ENCODE measurements at regions not wholly inside any gene's neighbourhood (a gene's known extent, or its start where the extent isn't known, plus 50 kb on each side); places are given as distances from the start of the nearest gene placed in this dataset.

DNA sequence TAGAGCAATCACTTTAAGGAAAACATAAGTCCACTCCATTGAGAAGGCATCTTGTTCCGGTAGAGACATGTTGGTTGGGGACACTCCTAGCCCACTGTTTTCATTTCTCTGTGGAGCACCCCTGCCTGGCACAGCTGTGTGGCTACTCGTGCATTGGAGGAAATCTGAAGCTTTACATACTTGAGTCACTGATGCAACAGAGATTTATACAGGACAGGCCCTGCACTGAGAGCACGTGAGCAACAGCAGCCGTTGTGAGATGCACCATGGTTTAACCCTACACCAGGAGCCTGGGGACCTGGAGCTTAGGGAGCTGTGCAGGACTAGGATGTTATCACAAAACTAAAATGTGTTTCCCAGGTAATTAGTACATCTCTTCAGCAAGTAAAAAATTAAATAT lies 230.7 kb upstream of the IRX1 start:
- intact Hi-C loops (cut with micrococcal nuclease), result no loop called here

DNA sequence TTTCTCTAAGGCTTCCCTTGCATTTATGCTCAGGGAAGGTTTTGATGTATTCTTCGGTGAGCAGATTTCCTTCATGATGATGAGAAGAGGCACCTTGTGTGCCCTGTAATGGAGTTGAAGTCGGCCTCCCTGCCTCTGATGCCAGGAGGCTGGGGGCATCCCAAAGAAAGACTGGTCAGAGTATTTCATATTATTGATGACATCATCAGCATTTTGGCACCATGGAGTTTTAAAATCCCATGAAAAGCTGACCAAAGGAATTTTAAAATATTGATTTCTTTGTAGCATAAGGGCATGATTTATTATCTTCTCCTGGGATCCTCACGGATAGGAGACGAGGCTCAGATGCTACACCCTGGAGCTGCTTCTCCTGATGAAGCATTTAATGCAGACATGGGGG lies 231.2 kb upstream of the IRX1 start:
- intact Hi-C loops (cut with micrococcal nuclease), result no loop called here

DNA sequence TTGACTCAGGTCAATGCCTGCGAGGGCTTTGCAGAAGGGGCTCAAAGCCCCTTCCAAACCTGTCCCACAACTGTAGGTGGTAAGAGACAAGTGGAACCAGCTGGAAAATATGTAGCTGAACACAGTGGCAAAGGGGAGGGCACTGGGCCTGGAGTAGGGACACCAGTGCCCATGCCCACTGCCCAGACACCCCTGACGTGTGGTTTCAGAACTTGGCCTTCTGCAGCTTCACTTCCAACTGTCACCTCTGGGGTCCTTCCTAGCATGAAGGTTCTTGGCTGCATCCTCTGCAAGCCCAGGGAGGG lies 233.1 kb upstream of the IRX1 start:
- intact Hi-C loops (cut with micrococcal nuclease), result no loop called here

DNA sequence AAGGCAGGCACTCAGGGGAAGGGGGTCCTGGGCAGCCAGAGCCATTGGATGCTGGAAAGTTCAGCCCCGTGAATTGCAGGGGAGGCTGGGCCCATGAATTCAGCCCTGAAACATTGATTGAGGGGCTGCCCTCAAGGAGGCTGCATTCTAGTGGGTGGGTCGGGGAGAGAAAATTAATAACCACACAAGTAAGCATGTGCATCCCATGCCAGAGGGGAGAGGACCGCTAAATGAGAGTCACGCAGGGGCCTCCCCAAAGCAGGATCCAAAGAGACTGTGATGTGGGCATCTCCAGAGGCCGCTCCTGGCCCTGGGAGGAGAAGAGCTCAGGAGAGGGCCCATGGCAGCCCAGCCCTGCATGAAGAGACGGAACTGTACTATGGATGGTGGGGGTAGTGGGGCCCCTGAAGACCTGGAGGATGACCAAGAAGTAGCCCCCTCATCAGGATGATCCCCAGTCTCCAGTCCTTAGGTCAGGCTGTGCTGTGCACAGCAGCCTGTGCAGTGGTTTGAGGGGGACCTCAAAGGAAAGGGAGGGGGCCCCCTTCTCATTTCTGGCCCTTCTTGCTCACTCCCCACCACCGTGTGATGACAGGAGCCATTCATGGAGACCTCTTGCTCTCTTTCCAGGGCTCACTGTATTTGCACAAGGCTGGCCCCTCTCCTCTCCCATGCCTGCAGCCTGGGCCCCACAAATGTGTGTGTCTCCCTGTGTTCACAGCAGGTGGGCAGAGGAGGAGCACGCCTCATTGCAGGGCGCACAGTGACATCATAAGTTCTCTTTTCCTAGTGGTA lies 233.6 kb upstream of the IRX1 start:
- intact Hi-C loops (cut with micrococcal nuclease), result no loop called here

DNA sequence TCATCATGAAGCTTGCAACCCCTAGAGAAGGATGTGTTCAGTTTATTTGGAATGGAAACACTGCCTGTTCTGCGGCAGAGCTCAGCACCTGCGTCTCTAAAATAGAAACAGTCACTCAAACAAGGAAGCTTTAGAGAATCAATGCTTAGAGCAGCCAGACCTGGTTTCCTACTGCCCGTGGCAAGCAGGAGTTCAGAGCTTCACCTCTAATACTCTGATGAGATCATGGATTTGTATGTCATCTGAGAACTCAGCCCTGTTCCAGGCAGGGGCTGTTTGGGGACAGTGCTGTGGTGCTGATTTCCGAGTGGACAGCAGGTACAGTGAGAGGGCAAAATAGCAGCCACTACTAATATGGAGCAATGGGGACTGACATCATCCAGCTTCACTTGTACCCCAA lies 236.0 kb upstream of the IRX1 start:
- intact Hi-C loops (cut with micrococcal nuclease), result no loop called here

DNA sequence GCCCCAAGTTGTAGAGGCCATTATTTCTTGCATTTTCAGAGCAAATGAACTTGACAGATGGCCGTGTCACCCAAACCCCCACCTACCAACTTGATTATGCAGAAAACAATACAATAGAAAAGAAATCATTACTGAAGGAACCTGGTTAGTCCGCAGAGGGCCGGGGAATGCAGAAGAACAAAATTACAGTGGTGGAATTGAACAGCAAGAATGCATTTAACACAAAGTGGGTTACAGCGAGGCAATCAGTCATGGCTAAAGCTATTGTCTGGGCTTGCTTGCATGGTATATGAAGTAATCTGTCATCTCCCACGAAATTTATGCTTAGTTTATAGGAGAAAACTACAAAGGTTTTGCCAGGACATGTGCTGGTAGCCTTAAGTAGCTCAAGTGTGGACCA lies 238.3 kb upstream of the IRX1 start:
- intact Hi-C loops (cut with micrococcal nuclease), result no loop called here

DNA sequence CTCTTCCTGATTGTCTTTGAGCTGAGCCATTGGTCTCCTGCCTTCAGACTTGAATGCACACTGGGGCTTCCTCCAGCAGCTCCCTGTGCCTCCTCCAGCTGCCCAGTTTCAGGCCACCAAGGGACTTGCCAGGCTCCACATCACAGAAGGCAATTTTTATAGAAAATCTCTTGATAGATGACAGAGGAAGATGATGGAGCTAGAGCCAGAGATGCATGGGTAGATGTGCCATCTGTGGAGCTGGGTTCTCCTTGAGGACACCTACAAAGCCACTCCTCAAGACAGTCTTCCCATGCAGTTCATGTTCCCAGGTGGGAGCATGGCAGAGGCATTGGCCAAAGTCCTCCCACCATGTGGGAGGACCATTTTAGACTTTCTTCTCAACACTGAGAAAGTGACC lies 239.6 kb upstream of the IRX1 start:
- intact Hi-C loops (cut with micrococcal nuclease), result no loop called here

DNA sequence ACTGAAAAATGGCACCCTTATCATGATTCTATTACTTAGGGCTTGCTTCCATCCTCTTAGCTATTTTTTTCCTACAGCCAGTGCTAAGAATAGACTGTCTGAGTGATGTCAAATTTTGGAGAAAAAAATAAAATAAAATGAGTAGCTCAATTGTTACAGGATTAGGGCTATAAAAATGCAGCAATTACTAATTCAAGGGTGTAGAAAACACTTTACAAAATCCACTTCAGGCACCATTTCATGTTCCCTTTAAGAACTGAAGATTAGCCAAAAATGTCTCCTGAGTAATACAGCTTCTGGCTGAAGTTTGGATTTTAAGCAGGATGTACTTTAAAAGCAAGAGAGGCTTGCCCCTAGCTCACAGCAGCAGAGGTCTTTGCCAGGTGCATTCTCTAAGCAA lies 240.5 kb upstream of the IRX1 start:
- intact Hi-C loops (cut with micrococcal nuclease), result no loop called here

DNA sequence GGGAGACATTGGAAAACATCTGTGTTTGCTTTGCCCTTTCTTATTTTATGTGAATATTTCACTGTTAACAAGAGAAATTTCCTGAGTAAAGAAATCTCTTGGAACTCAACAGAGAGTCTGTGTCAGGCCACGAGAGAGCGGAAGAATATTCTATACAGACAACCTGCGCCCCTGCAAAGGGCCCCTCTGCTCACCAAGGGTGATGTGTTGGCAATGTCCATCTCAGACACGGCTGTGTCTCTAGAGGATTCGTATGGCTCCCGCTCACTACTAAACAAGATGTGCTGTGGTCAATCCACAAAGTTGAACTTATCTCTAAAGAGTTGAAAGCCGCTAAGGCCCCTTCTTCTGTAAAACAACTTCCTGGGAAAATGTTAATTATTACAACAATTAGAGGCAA lies 241.0 kb upstream of the IRX1 start:
- intact Hi-C loops (cut with micrococcal nuclease), result no loop called here

DNA sequence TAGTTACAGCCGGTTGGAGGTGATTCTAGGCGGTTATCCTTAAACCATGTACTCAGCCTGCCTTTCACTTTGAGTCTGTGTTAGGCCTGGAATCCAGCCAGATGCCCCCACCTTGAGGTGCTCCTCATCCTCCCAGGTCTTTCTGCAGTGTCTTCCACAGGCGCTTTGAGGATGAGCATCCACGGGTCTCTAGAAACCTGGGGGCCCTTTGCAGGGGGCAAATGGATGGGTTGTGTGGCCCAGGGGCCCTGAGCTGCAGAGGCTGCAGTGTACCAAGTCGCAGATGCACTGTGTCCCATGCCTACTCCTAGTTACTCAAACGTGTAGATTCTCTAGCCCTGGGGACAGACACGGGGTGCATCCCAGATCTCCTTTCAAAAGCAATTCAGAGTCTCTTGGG lies 242.1 kb upstream of the IRX1 start:
- intact Hi-C loops (cut with micrococcal nuclease), result no loop called here

DNA sequence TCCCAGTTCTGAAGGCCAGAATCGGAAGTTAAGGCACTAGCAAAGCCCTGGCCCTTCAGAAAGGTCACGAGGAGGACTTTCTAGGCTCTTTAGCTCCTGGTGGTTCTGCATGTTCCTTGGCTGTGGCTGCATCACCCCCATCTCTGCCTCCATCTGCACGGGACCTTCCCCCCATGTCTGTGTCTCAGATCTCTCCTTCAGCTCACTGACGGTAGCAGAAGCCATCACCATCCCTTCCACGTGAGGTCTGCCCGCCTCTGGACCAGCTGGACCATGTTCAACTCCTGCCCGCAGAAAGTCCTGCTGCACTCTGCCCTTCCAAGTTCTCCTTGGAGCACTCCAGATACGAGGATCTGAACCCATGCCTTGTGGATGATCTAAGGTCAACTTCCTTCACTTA lies 242.9 kb upstream of the IRX1 start:
- intact Hi-C loops (cut with micrococcal nuclease), result no loop called here

DNA sequence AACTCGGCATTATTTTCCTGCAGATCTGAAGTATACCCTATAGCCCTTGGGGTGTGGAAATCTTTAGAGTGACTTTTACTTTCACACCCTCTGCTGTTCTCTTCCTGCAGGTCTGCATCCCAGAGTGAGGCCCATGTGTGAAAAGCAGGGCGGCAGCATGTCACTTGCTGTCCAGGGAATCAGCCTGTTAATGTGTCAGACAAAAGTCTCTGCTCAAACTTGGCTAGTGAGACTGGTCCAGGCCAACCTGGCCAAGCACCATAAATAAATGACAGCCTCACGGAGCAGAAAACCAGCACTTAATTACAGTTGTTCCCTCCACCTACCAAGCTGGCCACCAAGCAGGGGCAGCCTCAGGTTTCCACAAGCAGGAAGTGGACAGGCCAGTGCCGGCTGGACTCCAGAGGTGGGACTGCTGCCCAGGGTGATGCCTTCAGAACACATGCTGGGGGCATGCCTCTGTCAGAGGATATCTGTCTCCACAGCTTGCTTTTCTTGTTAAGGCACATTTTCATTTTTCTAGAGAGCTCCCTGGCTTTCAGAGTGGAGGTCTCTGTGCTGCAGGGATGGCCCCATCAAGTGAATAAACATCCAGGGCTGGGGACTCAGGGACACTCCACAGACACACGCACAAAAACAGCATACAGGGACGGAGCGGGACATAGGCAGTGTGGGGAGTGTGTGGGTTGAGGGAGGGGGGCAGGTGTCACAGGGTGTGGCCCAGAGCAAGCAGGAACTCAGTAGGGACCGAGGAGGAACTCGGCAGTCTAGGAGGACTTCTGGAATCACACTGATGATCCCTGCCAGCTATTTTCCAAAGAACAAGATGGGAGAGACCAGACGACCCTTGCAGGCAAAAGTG lies 243.8 kb upstream of the IRX1 start:
- intact Hi-C loops (cut with micrococcal nuclease), result no loop called here

DNA sequence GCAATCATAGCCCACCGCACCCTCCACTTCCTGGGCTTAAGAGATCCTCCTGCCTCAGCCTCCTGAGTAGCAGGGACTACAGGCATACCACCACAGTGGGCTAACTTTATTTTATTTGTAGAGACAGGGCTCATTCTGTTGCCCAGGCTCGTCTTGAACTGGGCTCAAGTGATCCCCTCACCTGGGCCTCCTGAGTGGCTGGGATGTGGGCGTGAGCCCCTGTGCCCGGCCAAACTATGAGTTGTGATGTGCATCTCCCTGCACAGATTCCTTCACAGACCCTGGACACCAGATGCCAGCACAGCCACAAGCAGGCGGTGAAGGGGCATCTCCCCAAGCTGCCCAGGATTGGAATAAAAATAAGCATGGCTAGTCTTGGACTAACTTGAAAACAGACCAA lies 244.9 kb upstream of the IRX1 start:
- intact Hi-C loops (cut with micrococcal nuclease), result no loop called here

DNA sequence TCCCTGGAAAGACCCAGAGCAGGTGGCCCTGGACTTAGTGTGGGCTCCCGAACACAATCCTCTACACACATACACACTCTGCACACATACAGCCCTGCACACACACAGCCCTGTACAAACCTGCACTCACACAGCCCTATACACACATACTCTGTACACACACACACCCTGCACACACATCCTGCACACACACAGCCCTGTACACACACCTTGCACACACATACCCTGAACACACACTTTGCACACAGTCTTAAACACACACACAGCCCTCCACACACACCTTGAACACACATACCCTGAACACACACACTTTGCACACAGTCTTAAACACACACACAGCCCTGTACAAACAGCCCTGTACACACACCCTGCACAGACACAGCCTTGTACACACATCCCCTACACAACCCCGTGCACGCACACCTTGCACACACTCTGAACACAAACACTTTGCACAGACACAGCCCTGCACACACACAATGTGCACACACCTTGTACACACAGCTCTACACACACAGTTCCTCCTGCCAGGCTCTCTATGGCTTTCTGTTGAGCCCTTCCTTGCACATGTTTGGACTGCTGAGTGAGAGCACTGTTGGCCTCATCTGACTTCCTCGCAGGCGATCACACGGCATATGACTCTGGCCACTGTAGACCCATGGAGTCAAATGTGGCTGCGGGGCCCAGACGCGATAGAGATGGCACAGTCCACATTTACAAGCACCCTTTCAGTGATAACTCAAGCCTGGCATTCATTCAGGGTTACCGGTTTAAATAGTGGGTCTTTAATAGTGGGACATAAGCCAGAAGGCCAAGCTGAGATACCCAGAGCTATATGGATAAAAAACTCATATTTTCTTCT lies 245.7 kb upstream of the IRX1 start:
- intact Hi-C loops (cut with micrococcal nuclease), result no loop called here

DNA sequence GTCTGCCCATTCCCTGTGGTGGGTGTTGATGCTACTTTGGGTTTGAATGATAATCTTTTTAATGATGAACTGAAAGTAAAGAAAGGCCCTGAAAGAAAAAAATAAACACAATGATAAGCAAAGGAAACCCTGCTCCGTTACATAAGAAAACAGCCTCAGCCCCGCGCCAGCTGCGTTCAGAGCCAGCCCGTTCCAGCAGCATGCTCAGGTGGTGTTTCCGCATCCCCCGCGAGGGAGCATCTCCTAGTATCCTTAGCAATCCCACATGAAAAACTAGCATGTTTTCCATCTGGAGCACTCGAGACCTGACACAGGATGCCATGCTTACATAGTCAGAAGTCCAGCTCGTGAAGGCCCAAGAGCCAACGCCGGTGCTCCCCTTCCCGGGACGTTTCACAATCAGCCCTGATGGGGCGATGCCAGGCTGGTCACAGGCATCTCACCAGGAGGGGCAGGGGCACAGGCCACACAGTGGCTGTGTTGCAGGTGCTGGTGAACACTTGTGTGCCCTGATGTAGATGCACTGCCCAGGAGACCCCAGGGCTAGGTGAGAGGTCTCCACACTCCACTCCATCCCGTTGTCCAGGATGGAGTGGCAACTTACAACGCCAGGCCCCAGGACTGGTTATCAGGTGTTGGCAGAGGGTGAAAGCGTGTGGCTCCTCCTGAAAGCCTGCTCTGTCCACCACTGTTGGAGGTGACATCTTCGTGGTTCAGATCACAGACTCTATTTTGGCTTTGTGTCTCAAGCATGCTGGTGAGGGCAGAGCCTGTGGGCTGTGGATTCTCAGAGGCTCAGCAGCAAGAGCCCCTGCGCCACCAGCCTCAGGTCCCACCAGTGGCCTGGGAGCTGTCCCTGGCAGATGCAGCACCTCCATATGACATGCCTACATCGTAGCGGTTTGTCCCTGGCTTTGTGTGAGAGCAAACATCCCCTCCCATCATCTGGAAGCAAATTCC lies 246.8 kb upstream of the IRX1 start:
- intact Hi-C loops (cut with micrococcal nuclease), result no loop called here

DNA sequence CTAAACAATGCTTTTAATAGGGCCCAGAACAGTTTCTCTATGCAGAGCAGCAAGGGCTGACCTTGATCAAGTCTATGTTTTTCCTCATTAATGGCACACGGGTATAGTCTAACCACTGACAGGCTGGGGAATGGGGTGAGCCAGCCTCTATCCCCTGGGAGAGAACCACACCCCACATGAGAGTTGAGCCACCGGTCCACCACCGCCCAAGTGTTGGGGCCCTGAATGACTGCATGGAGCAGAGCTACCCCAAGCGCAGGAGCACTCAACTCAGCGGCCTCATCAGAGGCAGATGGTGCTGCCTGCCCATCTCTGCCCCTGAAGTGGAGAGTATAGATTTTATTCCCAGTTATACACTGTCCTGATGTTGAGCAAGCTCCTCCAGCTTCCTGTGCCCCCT lies 247.9 kb upstream of the IRX1 start:
- intact Hi-C loops (cut with micrococcal nuclease), result no loop called here

DNA sequence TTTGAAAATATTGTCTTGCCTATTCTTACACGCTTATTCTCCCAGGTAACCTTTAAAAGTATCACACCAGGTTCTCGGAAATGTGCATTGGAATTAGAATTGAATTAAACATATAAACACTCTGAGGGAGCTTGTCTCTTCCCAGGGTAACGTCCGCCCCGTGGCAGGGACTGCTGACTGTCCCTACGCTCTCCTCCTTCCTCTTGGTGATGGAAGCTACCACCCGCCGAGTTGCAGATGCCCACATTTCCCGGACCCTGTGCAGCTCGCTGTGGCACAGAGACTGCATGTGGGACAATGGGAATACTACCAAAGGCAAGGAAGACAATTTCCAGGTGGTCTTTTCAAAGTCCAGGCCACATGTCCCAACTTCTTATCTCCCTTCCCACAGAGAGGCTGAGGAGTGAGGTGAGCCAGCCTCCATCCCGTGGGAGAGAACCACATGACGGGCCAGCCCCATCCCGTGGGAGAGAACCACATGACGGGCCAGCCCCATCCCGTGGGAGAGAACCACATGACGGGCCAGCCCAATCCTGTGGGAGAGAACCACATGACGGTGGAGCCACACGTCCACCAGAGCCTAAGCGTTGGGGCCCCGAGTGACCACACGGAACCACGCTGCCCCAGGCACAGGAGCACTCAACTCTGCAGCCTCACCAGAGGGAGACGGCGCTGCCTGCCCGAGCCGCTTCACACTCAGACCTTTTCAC lies 249.4 kb upstream of the IRX1 start:
- intact Hi-C loops (cut with micrococcal nuclease), result no loop called here

DNA sequence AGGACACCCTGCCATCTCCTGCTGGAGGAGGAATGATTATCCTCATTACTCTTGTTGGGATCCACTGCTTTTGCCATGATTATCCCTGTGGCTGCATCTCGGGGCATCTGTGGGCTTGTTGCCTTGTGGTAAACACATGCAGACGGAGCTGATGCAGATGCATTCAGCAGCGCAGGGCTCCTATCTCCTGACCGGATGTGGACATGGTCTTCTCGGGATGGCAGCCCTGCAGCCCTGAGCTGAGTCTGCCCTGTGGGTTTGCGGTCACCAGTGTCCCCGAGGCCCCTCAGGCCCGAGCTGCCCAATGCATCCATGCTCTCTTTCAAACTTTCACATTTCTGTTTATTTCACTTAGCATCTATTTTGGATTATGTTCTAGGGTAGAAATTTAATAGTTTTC lies 250.4 kb upstream of the IRX1 start:
- intact Hi-C loops (cut with micrococcal nuclease), result no loop called here

DNA sequence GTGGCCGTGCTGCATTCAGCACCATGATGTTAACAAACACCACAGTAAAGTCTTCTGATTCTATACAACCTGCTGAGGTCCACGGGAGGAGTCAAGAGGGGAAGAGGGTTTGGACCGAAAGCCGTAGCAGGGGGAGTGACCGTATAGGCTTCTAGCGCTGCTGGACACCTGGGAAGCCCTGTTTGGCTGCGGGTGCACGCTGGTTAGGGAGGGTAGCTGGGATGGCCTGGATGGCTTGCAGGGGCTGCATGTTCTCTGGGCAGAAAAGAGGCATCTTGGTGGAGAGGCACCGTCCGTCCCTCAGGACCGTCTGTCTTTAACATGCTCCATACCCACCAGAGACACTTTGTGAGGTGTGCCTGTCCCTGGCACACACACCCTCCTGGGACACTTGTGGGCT lies 251.0 kb upstream of the IRX1 start:
- intact Hi-C loops (cut with micrococcal nuclease), result no loop called here

DNA sequence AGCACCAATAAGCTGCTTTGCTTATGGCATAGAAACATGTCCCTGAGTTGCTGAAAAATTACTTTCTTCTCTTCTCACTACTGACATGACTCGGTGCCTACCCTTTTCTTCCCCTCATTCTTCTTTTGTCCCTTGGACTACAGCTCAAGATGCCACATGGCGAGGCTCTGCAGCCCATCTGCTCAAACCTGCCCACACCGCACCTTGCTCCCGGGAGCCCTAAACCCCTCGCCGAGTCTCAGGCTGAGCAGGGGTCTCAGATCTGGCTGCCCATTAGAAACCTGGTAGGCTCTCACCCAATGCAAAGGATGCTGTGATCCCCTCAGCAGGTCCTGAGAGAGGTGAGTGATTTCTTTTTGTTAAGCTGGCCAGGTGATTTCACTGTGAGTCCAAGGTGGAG lies 251.7 kb upstream of the IRX1 start:
- intact Hi-C loops (cut with micrococcal nuclease), result no loop called here

Data from T-helper 2 cell treated with Interferon-gamma antibody and Interleukin-4, amounts not matched to agents 100 ng/mL and 5 ng/mL, for 36 hours (primary cell).